ENCODE measurements at regions not wholly inside any gene's neighbourhood (a gene's known extent, or its start where the extent isn't known, plus 50 kb on each side); places are given as distances from the start of the nearest gene placed in this dataset.

GRCh38 chr13:70520275-70521036 is 412.2 kb upstream of the KLHL1 start:
- TF ChIP-seq, protein P1, sequence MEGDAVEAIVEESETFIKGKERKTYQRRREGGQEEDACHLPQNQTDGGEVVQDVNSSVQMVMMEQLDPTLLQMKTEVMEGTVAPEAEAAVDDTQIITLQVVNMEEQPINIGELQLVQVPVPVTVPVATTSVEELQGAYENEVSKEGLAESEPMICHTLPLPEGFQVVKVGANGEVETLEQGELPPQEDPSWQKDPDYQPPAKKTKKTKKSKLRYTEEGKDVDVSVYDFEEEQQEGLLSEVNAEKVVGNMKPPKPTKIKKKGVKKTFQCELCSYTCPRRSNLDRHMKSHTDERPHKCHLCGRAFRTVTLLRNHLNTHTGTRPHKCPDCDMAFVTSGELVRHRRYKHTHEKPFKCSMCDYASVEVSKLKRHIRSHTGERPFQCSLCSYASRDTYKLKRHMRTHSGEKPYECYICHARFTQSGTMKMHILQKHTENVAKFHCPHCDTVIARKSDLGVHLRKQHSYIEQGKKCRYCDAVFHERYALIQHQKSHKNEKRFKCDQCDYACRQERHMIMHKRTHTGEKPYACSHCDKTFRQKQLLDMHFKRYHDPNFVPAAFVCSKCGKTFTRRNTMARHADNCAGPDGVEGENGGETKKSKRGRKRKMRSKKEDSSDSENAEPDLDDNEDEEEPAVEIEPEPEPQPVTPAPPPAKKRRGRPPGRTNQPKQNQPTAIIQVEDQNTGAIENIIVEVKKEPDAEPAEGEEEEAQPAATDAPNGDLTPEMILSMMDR (IDR thresholded peaks at IDR 0.05; ENCODE audit: borderline replicate concordance, extremely low read depth, low read length, poor library complexity, severe bottlenecking): no peak
- TF ChIP-seq EZH2 (IDR thresholded peaks at IDR 0.05; ENCODE audit: borderline replicate concordance, low read depth, low read length, severe bottlenecking): no peak

Measured in DND-41 (cell line).